Dendritic cell treated with granulocyte-macrophage colony-stimulating factor and Interleukin-4, amounts not matched to agents 40 ng/mL and 50 ng/mL, for 4 days (primary cell): ENCODE measurements at regions not wholly inside any gene's neighbourhood (a gene's known extent, or its start where the extent isn't known, plus 50 kb on each side); places are given as distances from the start of the nearest gene placed in this dataset.
A peak's percentile ranks its signal among the peaks of the same experiment; 100 is the strongest.

Source experiments
- H3K27ac Mint-ChIP-seq: one replicate; pipeline ENCODE4 v1.8.0; 2022; ENCODE audit warnings: mild to moderate bottlenecking, mixed read lengths
- H3K27me3 Mint-ChIP-seq: one replicate; pipeline ENCODE4 v1.8.0; 2022; ENCODE audit warnings: mild to moderate bottlenecking, mixed read lengths
- H3K36me3 Mint-ChIP-seq: one replicate; pipeline ENCODE4 v1.8.0; 2022; ENCODE audit warnings: low read depth, mixed read lengths
- H3K4me1 Mint-ChIP-seq: one replicate; pipeline ENCODE4 v1.8.0; 2022; ENCODE audit warnings: low read depth, mixed read lengths
- H3K4me3 Mint-ChIP-seq: one replicate; pipeline ENCODE4 v1.8.0; 2022; ENCODE audit warnings: mild to moderate bottlenecking, moderate library complexity, mixed read lengths
- H3K9me3 Mint-ChIP-seq: one replicate; pipeline ENCODE4 v1.8.0; 2022; ENCODE audit warnings: mixed read lengths
- intact Hi-C: fragments of 100-400 bp; cut with micrococcal nuclease; formaldehyde crosslinking; loops from one replicate; pipeline ENCODE4 v1.15.0; 2022

GRCh38 chr7:130878785-130879184 is 144.8 kb upstream of the KLF14 start:
- peaks cover 88% of the 10 kb centered on the region for H3K36me3 Mint-ChIP-seq
- H3K4me3 Mint-ChIP-seq, result no peak overlapping the region
- intact Hi-C loops, result no loop called here
- H3K9me3 Mint-ChIP-seq, result no peaks in the 10 kb centered on the region
- H3K4me1 Mint-ChIP-seq, result no peaks in the 10 kb centered on the region
- H3K27me3 Mint-ChIP-seq, result no peaks in the 10 kb centered on the region
- H3K27ac Mint-ChIP-seq, result no peak overlapping the region

- intact Hi-C loops, result no loop called here
- Mint-ChIP-seq H3K4me1 (no peaks in the 10 kb centered on the region), H3K36me3 (peaks cover 88% of the 10 kb centered on the region), H3K9me3 (no peaks in the 10 kb centered on the region), H3K27ac (no peak overlapping the region), H3K27me3 (no peaks in the 10 kb centered on the region), H3K4me3 (no peak overlapping the region)
These were observed 145.2 kb upstream of the KLF14 start for GRCh38 chr7:130879191-130879590.

- Mint-ChIP-seq H3K27me3 (no peaks in the 10 kb centered on the region), H3K36me3 (peaks cover 88% of the 10 kb centered on the region), H3K9me3 (no peaks in the 10 kb centered on the region), H3K27ac (no peak overlapping the region), H3K4me1 (no peaks in the 10 kb centered on the region), H3K4me3 (no peak overlapping the region)
- intact Hi-C loops, result no loop called here
These were observed 146.7 kb upstream of the KLF14 start for GRCh38 chr7:130880668-130881067.

- H3K9me3 Mint-ChIP-seq, result no peaks in the 10 kb centered on the region
- H3K4me3 Mint-ChIP-seq, result no peak overlapping the region
- H3K27me3 Mint-ChIP-seq, result no peaks in the 10 kb centered on the region
- H3K27ac Mint-ChIP-seq, result no peak overlapping the region
- peaks cover 86% of the 10 kb centered on the region for H3K36me3 Mint-ChIP-seq
- no peaks in the 10 kb centered on the region for H3K4me1 Mint-ChIP-seq
- intact Hi-C loops, result no loop called here
These were observed 147.2 kb upstream of the KLF14 start for GRCh38 chr7:130881091-130881798.

GRCh38 chr7:130881799-130882141 is 147.8 kb upstream of the KLF14 start:
- H3K27ac Mint-ChIP-seq, result no peak overlapping the region
- H3K4me1 Mint-ChIP-seq, result no peaks in the 10 kb centered on the region
- no peaks in the 10 kb centered on the region for H3K27me3 Mint-ChIP-seq
- intact Hi-C loops, result no loop called here
- H3K4me3 Mint-ChIP-seq, result no peak overlapping the region
- H3K9me3 Mint-ChIP-seq, result no peaks in the 10 kb centered on the region
- H3K36me3 Mint-ChIP-seq, result peaks cover 87% of the 10 kb centered on the region

GRCh38 chr7:130882396-130882795 is 148.4 kb upstream of the KLF14 start:
- H3K27ac Mint-ChIP-seq, result no peak overlapping the region
- no peaks in the 10 kb centered on the region for H3K9me3 Mint-ChIP-seq
- no peaks in the 10 kb centered on the region for H3K4me1 Mint-ChIP-seq
- peaks cover 90% of the 10 kb centered on the region for H3K36me3 Mint-ChIP-seq
- intact Hi-C loops, result no loop called here
- no peaks in the 10 kb centered on the region for H3K27me3 Mint-ChIP-seq
- H3K4me3 Mint-ChIP-seq, result no peak overlapping the region

GRCh38 chr7:130883928-130884327 is 149.9 kb upstream of the KLF14 start:
- Mint-ChIP-seq H3K36me3 (peaks cover 91% of the 10 kb centered on the region), H3K9me3 (no peaks in the 10 kb centered on the region), H3K4me1 (peaks cover 14% of the 10 kb centered on the region), H3K27me3 (no peaks in the 10 kb centered on the region), H3K27ac (no peak overlapping the region), H3K4me3 (no peak overlapping the region)
- intact Hi-C loops, result no loop called here

GRCh38 chr7:130884437-130885417 is 150.7 kb upstream of the KLF14 start:
- Mint-ChIP-seq H3K27ac (no peak overlapping the region), H3K36me3 (peaks cover 92% of the 10 kb centered on the region), H3K4me3 (no peak overlapping the region), H3K4me1 (peaks cover 14% of the 10 kb centered on the region), H3K9me3 (no peaks in the 10 kb centered on the region), H3K27me3 (no peaks in the 10 kb centered on the region)
- intact Hi-C loops, result no loop called here

- no peak overlapping the region for H3K4me3 Mint-ChIP-seq
- H3K4me1 Mint-ChIP-seq, result peaks cover 14% of the 10 kb centered on the region
- no peaks in the 10 kb centered on the region for H3K27me3 Mint-ChIP-seq
- H3K9me3 Mint-ChIP-seq, result no peaks in the 10 kb centered on the region
- H3K36me3 Mint-ChIP-seq, result peaks cover 98% of the 10 kb centered on the region
- H3K27ac Mint-ChIP-seq, result no peak overlapping the region
- intact Hi-C loops, result no loop called here
These were observed 152.6 kb upstream of the KLF14 start for GRCh38 chr7:130886438-130887135.

- H3K4me1 Mint-ChIP-seq, result peaks cover 14% of the 10 kb centered on the region
These were observed 153.4 kb upstream of the KLF14 start for GRCh38 chr7:130887182-130887956.

GRCh38 chr7:130887957-130888371 is 154.0 kb upstream of the KLF14 start:
- Mint-ChIP-seq H3K36me3 (peaks cover 91% of the 10 kb centered on the region), H3K27me3 (no peaks in the 10 kb centered on the region), H3K27ac (peak overlapping the region; percentile 4), H3K9me3 (no peaks in the 10 kb centered on the region), H3K4me3 (no peak overlapping the region), H3K4me1 (peaks cover 14% of the 10 kb centered on the region)
- intact Hi-C loops, result no loop called here

More at GRCh38 chr7:130887182-130887956, 153.4 kb upstream of the KLF14 start:
- Mint-ChIP-seq H3K27ac (peak overlapping the region; percentile 4), H3K9me3 (no peaks in the 10 kb centered on the region), H3K4me3 (no peak overlapping the region), H3K27me3 (no peaks in the 10 kb centered on the region), H3K36me3 (peaks cover 94% of the 10 kb centered on the region)
- intact Hi-C loops, result no loop called here

GRCh38 chr7:130888468-130888867 is 154.5 kb upstream of the KLF14 start:
- Mint-ChIP-seq H3K36me3 (peaks cover 88% of the 10 kb centered on the region), H3K4me3 (no peak overlapping the region), H3K27me3 (no peaks in the 10 kb centered on the region), H3K27ac (no peak overlapping the region), H3K4me1 (peaks cover 14% of the 10 kb centered on the region), H3K9me3 (no peaks in the 10 kb centered on the region)
- intact Hi-C loops, result no loop called here

- no peaks in the 10 kb centered on the region for H3K9me3 Mint-ChIP-seq
- H3K27ac Mint-ChIP-seq, result no peak overlapping the region
- intact Hi-C loops, result no loop called here
- H3K4me1 Mint-ChIP-seq, result peaks cover 32% of the 10 kb centered on the region
- H3K27me3 Mint-ChIP-seq, result no peaks in the 10 kb centered on the region
- H3K4me3 Mint-ChIP-seq, result no peak overlapping the region
- peaks cover 88% of the 10 kb centered on the region for H3K36me3 Mint-ChIP-seq
These were observed 156.4 kb upstream of the KLF14 start for GRCh38 chr7:130890176-130891020.
